ENCODE measurements at regions not wholly inside any gene's neighbourhood (a gene's known extent, or its start where the extent isn't known, plus 50 kb on each side); places are given as distances from the start of the nearest gene placed in this dataset.
"Not testable (repeated sequence)": the region's sequence is repeated elsewhere in the genome, so short reads cannot be mapped to it uniquely, and the experiment has no call there.

- Histone ChIP-seq H3K9ac (ENCODE audit: low read length) (no peak overlapping the region), H3K27me3 (replicated peaks in 1 of 4; ENCODE audit: control extremely low read depth in 1 of 4, control insufficient read depth in 3 of 4, insufficient read depth in 4 of 4, low read length in 3 of 4) (peaks cover 0 to 2% (median 0%) of the 10 kb centered on the region in 4 experiments), H3K4me2 (replicated peaks; ENCODE audit: low read depth, low read length, poor library complexity, severe bottlenecking) (no peak overlapping the region), H3K9me3 (ENCODE audit: control extremely low read depth in 1 of 3, control insufficient read depth in 2 of 3, insufficient read depth in 1 of 3, low read length in 2 of 3) (peaks cover 4 to 5% (median 4%) of the 10 kb centered on the region in 3 donors), H3K4me1 (ENCODE audit: control insufficient read depth in 2 of 2, insufficient read depth in 2 of 2, low read length in 2 of 2) (no peaks in the 10 kb centered on the region), H3K27ac (ENCODE audit: low read length in 2 of 2) (no peak overlapping the region), H3K79me2 (ENCODE audit: control insufficient read depth, insufficient read depth, low read length) (no peaks in the 10 kb centered on the region), H2AFZ (ENCODE audit: insufficient read depth, low read depth, low read length, poor library complexity, severe bottlenecking) (no peak overlapping the region), H4K20me1 (ENCODE audit: control insufficient read depth, insufficient read depth, low read length, poor library complexity, severe bottlenecking) (no peaks in the 10 kb centered on the region), H3K36me3 (replicated peaks in 1 of 2; ENCODE audit: control extremely low read depth in 1 of 2, control insufficient read depth in 1 of 2, extremely low read depth in 1 of 2, insufficient read depth in 2 of 2, low read length in 1 of 2) (no peaks in the 10 kb centered on the region), H3K4me3 (ENCODE audit: control extremely low read depth in 1 of 5, extremely low read depth in 1 of 5, insufficient read depth in 1 of 5, low read depth in 2 of 5, low read length in 4 of 5) (no peak overlapping the region)
- intact Hi-C loops (cut with micrococcal nuclease), result no loop called here
- ChIA-PET POLR2A (no interaction called here), CTCF (no interaction called here)
- no peak overlapping the region for H3K4me3 Mint-ChIP-seq
- TF ChIP-seq CTCF (IDR thresholded peaks at IDR 0.05) (no peak), EZH2 (IDR thresholded peaks at IDR 0.05; ENCODE audit: borderline replicate concordance, insufficient read depth, low read depth, low read length, poor library complexity, severe bottlenecking) (no peak)
- H3K9me3 Mint-ChIP-seq (ENCODE audit: insufficient read depth), result peaks cover 4% of the 10 kb centered on the region
- no peaks in the 10 kb centered on the region for H3K4me1 Mint-ChIP-seq
- no peak for ATAC-seq (ENCODE audit: low read depth)
- H3K27me3 Mint-ChIP-seq, result no peaks in the 10 kb centered on the region
- H3K27ac Mint-ChIP-seq, result no peak overlapping the region
- DNase-seq, result no peak
Observed at GRCh38 chr10:62979921-62980320, 153.2 kb upstream of the NRBF2 start.

- Histone ChIP-seq H3K79me2 (ENCODE audit: control insufficient read depth, insufficient read depth, low read length) (no peaks in the 10 kb centered on the region), H3K27me3 (replicated peaks in 1 of 4; ENCODE audit: control extremely low read depth in 1 of 4, control insufficient read depth in 3 of 4, insufficient read depth in 4 of 4, low read length in 3 of 4) (no peaks in the 10 kb centered on the region), H3K36me3 (replicated peaks in 1 of 2; ENCODE audit: control extremely low read depth in 1 of 2, control insufficient read depth in 1 of 2, extremely low read depth in 1 of 2, insufficient read depth in 2 of 2, low read length in 1 of 2) (no peaks in the 10 kb centered on the region), H2AFZ (ENCODE audit: insufficient read depth, low read depth, low read length, poor library complexity, severe bottlenecking) (no peak overlapping the region), H3K27ac (ENCODE audit: low read length in 2 of 2) (no peak overlapping the region), H3K4me2 (replicated peaks; ENCODE audit: low read depth, low read length, poor library complexity, severe bottlenecking) (no peak overlapping the region), H3K4me1 (ENCODE audit: control insufficient read depth in 2 of 2, insufficient read depth in 2 of 2, low read length in 2 of 2) (no peaks in the 10 kb centered on the region), H3K9me3 (ENCODE audit: control extremely low read depth in 1 of 3, control insufficient read depth in 2 of 3, insufficient read depth in 1 of 3, low read length in 2 of 3) (peaks cover 5 to 14% (median 9%) of the 10 kb centered on the region in 3 donors), H3K4me3 (ENCODE audit: control extremely low read depth in 1 of 5, extremely low read depth in 1 of 5, insufficient read depth in 1 of 5, low read depth in 2 of 5, low read length in 4 of 5) (no peak overlapping the region), H4K20me1 (ENCODE audit: control insufficient read depth, insufficient read depth, low read length, poor library complexity, severe bottlenecking) (no peaks in the 10 kb centered on the region), H3K9ac (ENCODE audit: low read length) (no peak overlapping the region)
- DNase-seq (no peak), ATAC-seq (ENCODE audit: low read depth) (no peak)
- Mint-ChIP-seq H3K27ac (no peak overlapping the region), H3K4me3 (no peak overlapping the region), H3K4me1 (no peaks in the 10 kb centered on the region), H3K27me3 (no peaks in the 10 kb centered on the region), H3K9me3 (ENCODE audit: insufficient read depth) (peaks cover 4% of the 10 kb centered on the region)
- intact Hi-C loops (cut with micrococcal nuclease), result no loop called here
- TF ChIP-seq CTCF (IDR thresholded peaks at IDR 0.05) (no peak), EZH2 (IDR thresholded peaks at IDR 0.05; ENCODE audit: borderline replicate concordance, insufficient read depth, low read depth, low read length, poor library complexity, severe bottlenecking) (no peak)
- ChIA-PET POLR2A (no interaction called here), CTCF (interaction anchor here (1.5 kb wide), 1 partner anchor 742 kb away, joined by 3 read pairs; no protein-coding TSS in a partner anchor)
- WGBS (ENCODE audit: insufficient coverage), result no CpG with 5 or more reads among the region's 4 CpGs
Observed at GRCh38 chr10:62978482-62978881, 154.6 kb upstream of the NRBF2 start.

- Histone ChIP-seq H3K9me3 (ENCODE audit: control extremely low read depth in 1 of 3, control insufficient read depth in 2 of 3, insufficient read depth in 1 of 3, low read length in 2 of 3) (peaks cover 4 to 14% (median 9%) of the 10 kb centered on the region in 3 donors), H3K27me3 (replicated peaks in 1 of 4; ENCODE audit: control extremely low read depth in 1 of 4, control insufficient read depth in 3 of 4, insufficient read depth in 4 of 4, low read length in 3 of 4) (peaks cover 0 to 13% (median 0%) of the 10 kb centered on the region in 4 experiments)
- H3K9ac ChIP-seq (ENCODE audit: low read length); H3K9me3 Mint-ChIP-seq (ENCODE audit: insufficient read depth); H3K36me3 ChIP-seq (replicated peaks in 1 of 2; ENCODE audit: control extremely low read depth in 1 of 2, control insufficient read depth in 1 of 2, extremely low read depth in 1 of 2, insufficient read depth in 2 of 2, low read length in 1 of 2); H4K20me1 ChIP-seq (ENCODE audit: control insufficient read depth, insufficient read depth, low read length, poor library complexity, severe bottlenecking); CTCF ChIA-PET; H3K27ac ChIP-seq (ENCODE audit: low read length in 2 of 2); H3K27ac Mint-ChIP-seq; H3K79me2 ChIP-seq (ENCODE audit: control insufficient read depth, insufficient read depth, low read length); POLR2A ChIA-PET; H3K4me3 Mint-ChIP-seq; DNase-seq; intact Hi-C loops (cut with micrococcal nuclease); H2AFZ ChIP-seq (ENCODE audit: insufficient read depth, low read depth, low read length, poor library complexity, severe bottlenecking); ATAC-seq (ENCODE audit: low read depth); H3K4me2 ChIP-seq (replicated peaks; ENCODE audit: low read depth, low read length, poor library complexity, severe bottlenecking); H3K4me3 ChIP-seq (ENCODE audit: control extremely low read depth in 1 of 5, extremely low read depth in 1 of 5, insufficient read depth in 1 of 5, low read depth in 2 of 5, low read length in 4 of 5); H3K4me1 Mint-ChIP-seq; H3K4me1 ChIP-seq (ENCODE audit: control insufficient read depth in 2 of 2, insufficient read depth in 2 of 2, low read length in 2 of 2): not testable (repeated sequence)
- WGBS (ENCODE audit: insufficient coverage), result no CpG with 5 or more reads among the region's 1 CpG
- peaks cover 13% of the 10 kb centered on the region for H3K27me3 Mint-ChIP-seq
Observed at GRCh38 chr10:62974795-62975194, 158.3 kb upstream of the NRBF2 start.

Measured in B cell (primary cell).